AML-193 (cell line): ENCODE measurements at regions not wholly inside any gene's neighbourhood (a gene's known extent, or its start where the extent isn't known, plus 50 kb on each side); places are given as distances from the start of the nearest gene placed in this dataset.
"Not testable (repeated sequence)": the region's sequence is repeated elsewhere in the genome, so short reads cannot be mapped to it uniquely, and the experiment has no call there.

Source experiments
- DNase-seq, 2 experiments: peaks; one replicate each; lab custom pipeline; 2025; lab: John Stamatoyannopoulos, UW

- DNase-seq, result no peak
Observed at GRCh38 chr5:82551192-82551591, 273.0 kb upstream of the RPS23 start.

- no peak for DNase-seq
Observed at GRCh38 chr5:82549263-82549662, 271.1 kb upstream of the RPS23 start.

- no peak for DNase-seq
Observed at GRCh38 chr5:82544004-82544403, 265.9 kb upstream of the RPS23 start.

- DNase-seq, result no peak
Observed at GRCh38 chr5:82540301-82540700, 262.1 kb upstream of the RPS23 start.

- no peak for DNase-seq
Observed at GRCh38 chr5:82538339-82539034, 260.3 kb upstream of the RPS23 start.

- no peak for DNase-seq
Observed at GRCh38 chr5:82537687-82538306, 259.6 kb upstream of the RPS23 start.

- DNase-seq, result no peak
Observed at GRCh38 chr5:82534986-82535385, 256.8 kb upstream of the RPS23 start.

- DNase-seq, result not testable (repeated sequence)
Observed at GRCh38 chr5:82532075-82532474, 253.9 kb upstream of the RPS23 start.

- no peak for DNase-seq
Observed at GRCh38 chr5:82526540-82526939, 248.4 kb upstream of the RPS23 start.

GRCh38 chr5:82525626-82526025 lies 247.5 kb upstream of the RPS23 start:
- no peak for DNase-seq

- DNase-seq, result no peak
Observed at GRCh38 chr5:82523633-82524032, 245.5 kb upstream of the RPS23 start.

GRCh38 chr5:82522897-82523296 lies 244.7 kb upstream of the RPS23 start:
- no peak for DNase-seq

- DNase-seq, result no peak
Observed at GRCh38 chr5:82521431-82522051, 243.4 kb upstream of the RPS23 start.

- no peak for DNase-seq
Observed at GRCh38 chr5:82519558-82519957, 241.4 kb upstream of the RPS23 start.

- no peak for DNase-seq
Observed at GRCh38 chr5:82517544-82518075, 239.5 kb upstream of the RPS23 start.

- no peak for DNase-seq
Observed at GRCh38 chr5:82513738-82514137, 235.6 kb upstream of the RPS23 start.

GRCh38 chr5:82512025-82512424 lies 233.9 kb upstream of the RPS23 start:
- DNase-seq, result no peak

- DNase-seq, result no peak
Observed at GRCh38 chr5:82511134-82511533, 233.0 kb upstream of the RPS23 start.

- DNase-seq, result no peak
Observed at GRCh38 chr5:82509762-82510161, 231.6 kb upstream of the RPS23 start.

GRCh38 chr5:82506390-82506789 lies 228.2 kb upstream of the RPS23 start:
- DNase-seq, result not testable (repeated sequence)

GRCh38 chr5:82499725-82500244 lies 221.6 kb upstream of the RPS23 start:
- DNase-seq, result no peak

- DNase-seq, result no peak
Observed at GRCh38 chr5:82497242-82497641, 219.1 kb upstream of the RPS23 start.

GRCh38 chr5:82494942-82495341 lies 216.8 kb upstream of the RPS23 start:
- DNase-seq, result peak; percentile 1 to 6
